ENCODE measurements at regions not wholly inside any gene's neighbourhood (a gene's known extent, or its start where the extent isn't known, plus 50 kb on each side); places are given as distances from the start of the nearest gene placed in this dataset.

DNA sequence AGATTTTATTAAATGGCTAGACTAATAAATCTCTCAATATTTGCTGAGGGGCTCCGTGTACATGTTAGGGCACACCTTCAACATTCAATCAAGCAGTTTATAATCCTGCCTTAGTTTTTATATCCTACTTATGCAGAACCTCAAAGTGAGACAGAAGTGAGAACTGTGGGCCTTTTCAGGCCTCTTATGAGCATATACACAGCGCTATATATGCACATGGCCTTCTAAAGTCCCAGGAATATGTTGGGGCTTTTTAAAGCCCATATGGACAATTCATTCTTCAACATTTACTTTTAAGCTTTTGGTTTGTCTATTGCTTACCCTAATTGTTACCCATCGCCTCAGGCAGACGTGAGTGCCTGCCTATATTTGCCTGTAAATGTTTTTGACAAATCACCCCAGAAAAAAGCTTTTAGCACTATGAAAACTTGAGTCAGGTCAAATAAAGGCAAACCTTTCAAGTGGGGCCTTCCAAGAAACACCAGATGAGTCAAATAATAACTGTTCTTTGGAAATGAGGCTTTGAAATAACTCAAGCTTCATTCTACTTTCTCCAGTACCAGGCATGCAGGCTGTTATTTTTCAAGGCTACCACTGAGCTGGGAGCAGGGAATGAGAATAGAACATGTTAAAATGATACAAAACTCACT, 58.2 kb downstream of the ESM1 start:
- Histone ChIP-seq H3K36me3 (ENCODE audit: insufficient read depth, low read length) (no peaks in the 10 kb centered on the region), H3K4me3 (ENCODE audit: low read length) (no peak overlapping the region), H3K4me1 (ENCODE audit: insufficient read depth, low read length) (no peaks in the 10 kb centered on the region), H3K9me3 (ENCODE audit: low read length) (no peaks in the 10 kb centered on the region), H2AFZ (ENCODE audit: low read depth, low read length) (no peak overlapping the region), H3K27me3 (ENCODE audit: insufficient read depth, low read length) (no peaks in the 10 kb centered on the region)

GRCh38 chr5:54924487-54924886, 60.9 kb downstream of the ESM1 start:
- H2AFZ ChIP-seq (ENCODE audit: low read depth, low read length), result no peak overlapping the region
- no peak overlapping the region for H3K4me3 ChIP-seq (ENCODE audit: low read length)
- H3K9me3 ChIP-seq (ENCODE audit: low read length), result no peaks in the 10 kb centered on the region
- no peaks in the 10 kb centered on the region for H3K27me3 ChIP-seq (ENCODE audit: insufficient read depth, low read length)
- H3K4me1 ChIP-seq (ENCODE audit: insufficient read depth, low read length), result no peaks in the 10 kb centered on the region
- H3K36me3 ChIP-seq (ENCODE audit: insufficient read depth, low read length), result no peaks in the 10 kb centered on the region

DNA sequence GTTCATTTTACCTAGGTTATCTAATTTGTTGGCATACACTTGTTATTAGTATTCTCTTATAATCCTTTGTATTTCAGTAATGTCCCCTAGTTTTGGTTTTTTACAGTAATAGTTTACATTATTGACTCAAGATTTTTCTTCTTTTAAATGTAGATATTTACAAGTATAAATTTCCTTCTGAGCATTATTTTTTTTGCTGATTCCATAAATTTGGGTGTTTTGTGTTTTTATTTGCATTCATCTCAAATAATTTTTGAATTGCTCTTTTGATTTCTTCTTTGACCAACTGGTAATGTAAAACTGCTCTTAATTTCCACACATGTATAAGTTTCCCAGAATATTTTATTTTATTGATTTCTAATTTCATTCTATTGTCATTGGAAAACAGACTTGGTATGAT, 68.1 kb downstream of the ESM1 start:
- H2AFZ ChIP-seq (ENCODE audit: low read depth, low read length), result no peak overlapping the region
- H3K36me3 ChIP-seq (ENCODE audit: insufficient read depth, low read length), result no peaks in the 10 kb centered on the region
- no peaks in the 10 kb centered on the region for H3K27me3 ChIP-seq (ENCODE audit: insufficient read depth, low read length)
- no peaks in the 10 kb centered on the region for H3K4me1 ChIP-seq (ENCODE audit: insufficient read depth, low read length)
- H3K4me3 ChIP-seq (ENCODE audit: low read length), result no peak overlapping the region
- no peaks in the 10 kb centered on the region for H3K9me3 ChIP-seq (ENCODE audit: low read length)

- no peak overlapping the region for H3K4me3 ChIP-seq (ENCODE audit: low read length)
- H3K9me3 ChIP-seq (ENCODE audit: low read length), result no peaks in the 10 kb centered on the region
- no peaks in the 10 kb centered on the region for H3K27me3 ChIP-seq (ENCODE audit: insufficient read depth, low read length)
- no peak overlapping the region for H2AFZ ChIP-seq (ENCODE audit: low read depth, low read length)
- no peaks in the 10 kb centered on the region for H3K36me3 ChIP-seq (ENCODE audit: insufficient read depth, low read length)
- peaks cover 5% of the 10 kb centered on the region for H3K4me1 ChIP-seq (ENCODE audit: insufficient read depth, low read length)
Observed at GRCh38 chr5:54915466-54916027, 69.8 kb downstream of the ESM1 start.

DNA sequence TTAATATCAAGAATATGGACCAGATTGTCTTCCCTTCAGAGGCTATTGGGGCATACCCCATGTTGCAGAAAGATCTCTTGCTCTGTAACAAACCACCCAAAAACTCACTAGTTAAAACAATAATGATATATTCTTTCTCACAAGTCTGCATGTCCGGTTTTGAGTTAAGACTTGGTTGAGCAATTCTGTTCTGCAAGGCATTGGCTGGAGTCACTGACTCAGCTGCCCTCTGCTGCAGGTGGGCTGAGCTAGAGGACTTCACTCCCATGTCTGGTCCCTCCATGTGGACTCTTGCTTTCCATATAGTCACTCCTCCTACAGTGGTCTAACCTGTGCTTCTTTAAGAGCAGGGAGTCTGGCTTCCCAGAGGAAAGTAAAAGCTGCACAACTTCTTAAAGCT, 73.4 kb downstream of the ESM1 start:
- no peaks in the 10 kb centered on the region for H3K9me3 ChIP-seq (ENCODE audit: low read length)
- H3K27me3 ChIP-seq (ENCODE audit: insufficient read depth, low read length), result no peaks in the 10 kb centered on the region
- H2AFZ ChIP-seq (ENCODE audit: low read depth, low read length), result no peak overlapping the region
- H3K4me1 ChIP-seq (ENCODE audit: insufficient read depth, low read length), result peaks cover 5% of the 10 kb centered on the region
- no peaks in the 10 kb centered on the region for H3K36me3 ChIP-seq (ENCODE audit: insufficient read depth, low read length)
- no peak overlapping the region for H3K4me3 ChIP-seq (ENCODE audit: low read length)

DNA sequence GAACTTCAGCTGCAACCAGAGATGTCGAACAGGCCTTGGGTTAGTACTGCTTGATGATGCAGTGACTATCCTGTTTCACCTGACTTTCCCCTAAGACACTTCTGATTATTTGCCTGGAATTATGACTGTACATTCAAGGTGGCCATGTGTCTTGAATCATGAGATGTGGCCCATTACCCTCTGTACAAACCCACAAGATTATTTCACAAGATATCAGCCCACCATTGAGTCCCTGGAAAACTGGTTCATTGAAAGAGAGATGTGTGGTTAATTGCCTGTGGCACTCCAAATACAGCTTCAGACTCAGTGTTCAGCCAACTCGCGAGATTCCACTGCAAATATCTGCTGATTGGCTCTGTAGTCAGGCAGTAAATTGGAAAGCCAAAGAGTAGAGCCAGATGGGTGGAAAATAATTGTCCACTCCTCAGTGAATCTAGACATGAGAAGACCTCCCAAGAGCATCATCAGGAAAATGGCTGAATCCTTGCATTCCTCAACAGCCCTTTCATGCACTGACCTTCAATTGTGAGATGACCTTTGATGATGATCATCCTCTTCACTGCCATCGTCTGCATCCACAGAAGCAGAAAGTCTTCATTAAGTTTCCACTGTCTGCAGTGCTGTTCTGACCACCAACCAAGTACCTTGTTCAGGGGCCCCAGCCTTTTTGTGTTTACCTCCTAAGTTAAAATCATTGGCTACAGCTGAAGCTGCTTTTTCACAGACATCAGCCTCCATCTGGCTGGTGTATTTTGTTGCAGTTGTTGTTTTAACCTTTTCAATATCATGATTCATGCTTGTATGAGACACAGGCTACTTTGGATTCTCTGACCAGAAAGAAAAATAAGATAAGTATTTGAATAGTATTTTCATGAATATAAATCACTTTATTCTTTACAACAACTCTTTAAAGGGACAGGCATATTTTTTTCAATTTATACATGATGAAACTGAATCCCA, 75.2 kb downstream of the ESM1 start:
- no peak overlapping the region for H3K4me3 ChIP-seq (ENCODE audit: low read length)
- no peak overlapping the region for H2AFZ ChIP-seq (ENCODE audit: low read depth, low read length)
- H3K27me3 ChIP-seq (ENCODE audit: insufficient read depth, low read length), result no peaks in the 10 kb centered on the region
- H3K4me1 ChIP-seq (ENCODE audit: insufficient read depth, low read length), result peaks cover 5% of the 10 kb centered on the region
- H3K9me3 ChIP-seq (ENCODE audit: low read length), result no peaks in the 10 kb centered on the region
- no peaks in the 10 kb centered on the region for H3K36me3 ChIP-seq (ENCODE audit: insufficient read depth, low read length)

- Histone ChIP-seq H3K4me1 (ENCODE audit: insufficient read depth, low read length) (peaks cover 5% of the 10 kb centered on the region), H3K27me3 (ENCODE audit: insufficient read depth, low read length) (no peaks in the 10 kb centered on the region), H3K9me3 (ENCODE audit: low read length) (no peaks in the 10 kb centered on the region), H3K36me3 (ENCODE audit: insufficient read depth, low read length) (no peaks in the 10 kb centered on the region), H2AFZ (ENCODE audit: low read depth, low read length) (no peak overlapping the region), H3K4me3 (ENCODE audit: low read length) (no peak overlapping the region)
Observed at GRCh38 chr5:54908774-54909525, 76.4 kb downstream of the ESM1 start.

DNA sequence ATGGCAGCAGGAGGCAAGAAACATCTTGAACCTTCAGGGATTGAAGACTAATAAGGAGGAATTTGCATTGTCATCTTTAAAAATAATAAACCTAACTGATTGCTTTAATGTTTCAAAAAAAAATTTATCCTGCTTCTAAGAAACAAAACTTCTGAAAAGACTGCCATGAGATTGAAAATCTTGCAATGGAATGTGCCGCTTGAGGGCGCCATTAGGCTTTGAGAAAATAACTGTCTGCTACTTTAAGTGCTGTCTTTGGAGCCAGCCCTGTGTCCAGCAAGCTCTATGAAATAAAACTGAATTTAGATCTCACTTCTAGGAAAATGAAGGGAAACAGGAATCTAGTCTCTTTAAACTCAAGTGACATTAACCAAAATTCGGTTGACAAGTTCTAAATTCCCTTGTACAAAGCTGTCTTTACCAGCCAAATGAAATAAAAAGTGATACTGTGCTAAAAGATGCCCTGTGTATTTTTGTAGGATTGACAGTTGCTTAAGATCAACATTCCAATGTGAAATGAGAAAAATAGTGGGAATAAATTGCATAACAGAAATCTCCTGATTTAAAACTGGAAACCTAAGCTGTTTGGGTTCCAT, 79.4 kb downstream of the ESM1 start:
- H2AFZ ChIP-seq (ENCODE audit: low read depth, low read length), result no peak overlapping the region
- no peaks in the 10 kb centered on the region for H3K36me3 ChIP-seq (ENCODE audit: insufficient read depth, low read length)
- H3K27me3 ChIP-seq (ENCODE audit: insufficient read depth, low read length), result no peaks in the 10 kb centered on the region
- no peaks in the 10 kb centered on the region for H3K9me3 ChIP-seq (ENCODE audit: low read length)
- H3K4me1 ChIP-seq (ENCODE audit: insufficient read depth, low read length), result peaks cover 2% of the 10 kb centered on the region
- no peak overlapping the region for H3K4me3 ChIP-seq (ENCODE audit: low read length)

GRCh38 chr5:54905246-54905795, 80.1 kb downstream of the ESM1 start:
- H3K4me1 ChIP-seq (ENCODE audit: insufficient read depth, low read length), result no peaks in the 10 kb centered on the region
- no peaks in the 10 kb centered on the region for H3K27me3 ChIP-seq (ENCODE audit: insufficient read depth, low read length)
- no peaks in the 10 kb centered on the region for H3K36me3 ChIP-seq (ENCODE audit: insufficient read depth, low read length)
- no peaks in the 10 kb centered on the region for H3K9me3 ChIP-seq (ENCODE audit: low read length)
- H2AFZ ChIP-seq (ENCODE audit: low read depth, low read length), result no peak overlapping the region
- H3K4me3 ChIP-seq (ENCODE audit: low read length), result no peak overlapping the region

DNA sequence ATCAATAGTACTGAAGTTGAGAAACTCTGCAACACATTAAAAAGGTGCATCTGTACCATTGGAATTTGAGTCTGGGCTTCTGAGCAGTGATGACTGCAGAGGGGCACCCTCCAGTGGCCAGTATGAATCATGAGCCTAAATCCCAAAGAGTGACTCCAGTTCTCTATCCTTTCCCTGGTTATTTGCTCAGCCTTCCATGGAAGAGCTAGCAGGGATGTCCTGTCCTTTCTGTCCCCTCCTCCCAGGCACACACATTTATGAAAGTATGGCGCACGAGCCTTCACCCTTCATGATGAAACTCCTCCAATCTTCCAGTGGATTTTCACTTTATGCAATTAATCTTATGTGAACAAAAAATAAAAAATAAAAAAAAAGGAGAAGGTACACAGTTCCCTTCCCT, 81.0 kb downstream of the ESM1 start:
- H2AFZ ChIP-seq (ENCODE audit: low read depth, low read length), result no peak overlapping the region
- H3K36me3 ChIP-seq (ENCODE audit: insufficient read depth, low read length), result no peaks in the 10 kb centered on the region
- no peaks in the 10 kb centered on the region for H3K27me3 ChIP-seq (ENCODE audit: insufficient read depth, low read length)

DNA sequence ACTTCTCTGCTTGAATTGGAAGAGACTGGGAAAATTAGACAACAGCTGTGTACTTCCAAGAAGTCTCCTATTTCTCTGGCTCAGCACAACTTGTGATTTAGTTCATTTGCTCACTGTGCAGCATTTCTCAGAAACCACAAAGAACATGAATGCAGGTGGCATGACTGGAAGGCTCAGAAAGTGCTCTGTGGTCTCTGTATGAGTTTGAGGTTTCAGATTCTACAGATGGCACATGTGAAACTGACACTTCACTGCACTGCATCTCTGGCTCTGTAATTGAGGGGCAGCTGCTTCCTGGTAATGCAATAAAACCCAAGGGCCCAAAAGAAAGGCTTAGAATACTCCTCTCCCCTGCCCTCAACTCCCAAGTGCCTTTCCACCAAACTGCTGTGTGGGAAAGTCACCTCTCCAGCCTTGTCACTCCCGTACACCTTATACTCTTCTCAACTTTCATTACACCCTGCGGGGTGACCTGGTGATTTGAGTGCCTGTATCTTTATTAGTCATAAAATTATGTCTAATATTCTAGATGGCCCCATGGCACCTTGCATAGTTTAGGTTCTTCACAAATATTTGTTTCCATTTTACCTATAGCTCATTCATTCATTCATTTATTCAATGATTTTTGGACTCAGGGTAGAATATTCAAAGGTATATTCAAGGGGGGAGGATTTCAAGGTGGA, 82.5 kb downstream of the ESM1 start:
- Histone ChIP-seq H3K4me1 (ENCODE audit: insufficient read depth, low read length) (no peaks in the 10 kb centered on the region), H3K4me3 (ENCODE audit: low read length) (no peak overlapping the region), H2AFZ (ENCODE audit: low read depth, low read length) (no peak overlapping the region), H3K9me3 (ENCODE audit: low read length) (no peaks in the 10 kb centered on the region), H3K27me3 (ENCODE audit: insufficient read depth, low read length) (no peaks in the 10 kb centered on the region), H3K36me3 (ENCODE audit: insufficient read depth, low read length) (no peaks in the 10 kb centered on the region)

More for the DNA sequence above, 81.0 kb downstream of the ESM1 start:
- H3K9me3 ChIP-seq (ENCODE audit: low read length), result no peaks in the 10 kb centered on the region
- H3K4me3 ChIP-seq (ENCODE audit: low read length), result no peak overlapping the region
- H3K4me1 ChIP-seq (ENCODE audit: insufficient read depth, low read length), result no peaks in the 10 kb centered on the region
